CD14-positive monocyte (primary cell): ENCODE measurements at regions not wholly inside any gene's neighbourhood (a gene's known extent, or its start where the extent isn't known, plus 50 kb on each side); places are given as distances from the start of the nearest gene placed in this dataset.

Experiments used
- DNase-seq, 3 donors: peaks; one replicate each; pipeline ENCODE4 v3.0.0-alpha.2; 2011 to 2022
- H2AFZ ChIP-seq: 2 replicates; pipeline ENCODE4 v1.6.0; 2012; ENCODE audit warnings: mild to moderate bottlenecking, low read depth, low read length, inconsistent platforms; ENCODE audit not compliant: insufficient read depth, poor library complexity, severe bottlenecking
- H3K27ac ChIP-seq, 2 donors: 1 replicate in 1 of 2; 2 replicates in 1 of 2; pipeline ENCODE4 v1.5.1; 2012 to 2013; ENCODE audit warnings: low read length in 2 of 2, control low read depth in 1 of 2, inconsistent platforms in 1 of 2, low read depth in 1 of 2, mild to moderate bottlenecking in 1 of 2
- H3K27me3 ChIP-seq, 2 donors: one replicate each; pipeline versions ENCODE4 v1.6.0 to v1.6.1; 2011 to 2013; ENCODE audit warnings: low read length in 2 of 2; ENCODE audit not compliant: control insufficient read depth in 2 of 2, insufficient read depth in 2 of 2
- H3K36me3 ChIP-seq, 2 donors: replicated peaks in 1 of 2; 1 replicate in 1 of 2; 2 replicates in 1 of 2; pipeline versions ENCODE4 v1.5.1 to v1.6.1; 2012 to 2013; ENCODE audit warnings: low read length in 2 of 2, control low read depth in 1 of 2, inconsistent platforms in 1 of 2, mild to moderate bottlenecking in 1 of 2; ENCODE audit not compliant: insufficient read depth in 2 of 2, control insufficient read depth in 1 of 2
- H3K4me1 ChIP-seq, 2 donors: 1 replicate in 1 of 2; 2 replicates in 1 of 2; pipeline versions ENCODE4 v1.5.1 to v1.6.1; 2012 to 2013; ENCODE audit warnings: low read length in 2 of 2, control low read depth in 1 of 2, inconsistent platforms in 1 of 2, mild to moderate bottlenecking in 1 of 2, moderate library complexity in 1 of 2; ENCODE audit not compliant: insufficient read depth in 2 of 2, control insufficient read depth in 1 of 2
- H3K4me2 ChIP-seq: replicated peaks from 2 replicates; pipeline ENCODE3; 2012; ENCODE audit warnings: low read length, moderate library complexity, mild to moderate bottlenecking; ENCODE audit not compliant: poor library complexity, severe bottlenecking; ENCODE audit errors: extremely low read depth
- H3K4me3 ChIP-seq, 3 experiments: fragments of 200-600 bp in 1 of 3; sonication (generic) in 1 of 3; replicated peaks in 1 of 3; 1 replicate in 2 of 3; 2 replicates in 1 of 3; pipeline ENCODE4 v1.5.1; 2011 to 2013; ENCODE audit warnings: low read length in 3 of 3, mild to moderate bottlenecking in 3 of 3, control low read depth in 2 of 3, low read depth in 2 of 3, inconsistent platforms in 1 of 3, moderate library complexity in 1 of 3
- H3K79me2 ChIP-seq: 2 replicates; pipeline ENCODE4 v1.6.0; 2012; ENCODE audit warnings: mild to moderate bottlenecking, control low read depth, inconsistent platforms, low read length, moderate library complexity; ENCODE audit not compliant: insufficient read depth
- H3K9ac ChIP-seq: 2 replicates; pipeline ENCODE4 v1.6.0; 2017; ENCODE audit warnings: low read length, mild to moderate bottlenecking; ENCODE audit not compliant: insufficient read depth, poor library complexity, severe bottlenecking
- H3K9me3 ChIP-seq, 2 donors: replicated peaks in 1 of 2; 1 replicate in 1 of 2; 2 replicates in 1 of 2; pipeline versions ENCODE4 v1.5.1 to v1.6.1; 2012 to 2013; ENCODE audit warnings: low read length in 2 of 2, control low read depth in 1 of 2; ENCODE audit not compliant: control insufficient read depth in 1 of 2, insufficient read depth in 1 of 2
- H4K20me1 ChIP-seq: 2 replicates; pipeline ENCODE4 v1.6.0; 2012; ENCODE audit warnings: mild to moderate bottlenecking, low read length, control low read depth, moderate library complexity; ENCODE audit not compliant: insufficient read depth
- H3K27ac Mint-ChIP-seq, 7 donors: one replicate each; pipeline ENCODE4 v1.8.0; 2020; ENCODE audit warnings: mild to moderate bottlenecking in 7 of 7, mixed read lengths in 7 of 7, moderate library complexity in 6 of 7, inconsistent platforms in 2 of 7
- H3K27me3 Mint-ChIP-seq, 3 donors: one replicate each; pipeline ENCODE4 v1.8.0; 2021 to 2022; ENCODE audit warnings: low read depth in 3 of 3, mild to moderate bottlenecking in 3 of 3, mixed read lengths in 3 of 3, moderate library complexity in 3 of 3, inconsistent platforms in 1 of 3
- H3K36me3 Mint-ChIP-seq, 2 donors: one replicate each; pipeline ENCODE4 v1.8.0; 2020; ENCODE audit warnings: mixed read lengths in 2 of 2, inconsistent platforms in 1 of 2, mild to moderate bottlenecking in 1 of 2
- H3K4me1 Mint-ChIP-seq: one replicate; pipeline ENCODE4 v1.8.0; 2020; ENCODE audit warnings: mild to moderate bottlenecking, mixed read lengths
- H3K4me3 Mint-ChIP-seq, 2 donors: one replicate each; pipeline ENCODE4 v1.8.0; 2020; ENCODE audit warnings: mild to moderate bottlenecking in 2 of 2, mixed read lengths in 2 of 2, moderate library complexity in 1 of 2
- H3K9me3 Mint-ChIP-seq, 7 donors: one replicate each; pipeline ENCODE4 v1.8.0; 2020 to 2022; ENCODE audit warnings: mixed read lengths in 7 of 7, mild to moderate bottlenecking in 6 of 7, moderate library complexity in 6 of 7, inconsistent platforms in 2 of 7
- WGBS: methylation state at CpG from one replicate; pipeline ENCODE4 v1.1.5; 2013; ENCODE audit warnings: missing lambda C conversion rate; ENCODE audit not compliant: insufficient coverage; 5-methylcytosine and 5-hydroxymethylcytosine counted together
- intact Hi-C, 2 donors: fragments of 100-400 bp; cut with micrococcal nuclease; formaldehyde crosslinking; loops; one replicate each; pipeline versions ENCODE4 v1.15.0 to v1.15.1; 2023
- TF ChIP-seq, protein P1 (sequence below): fragments of 200-600 bp; IDR thresholded peaks from one replicate; pipeline ENCODE4 v1.8.0; 2022; ENCODE audit warnings: antibody characterized with exemption, mild to moderate bottlenecking

DNA sequence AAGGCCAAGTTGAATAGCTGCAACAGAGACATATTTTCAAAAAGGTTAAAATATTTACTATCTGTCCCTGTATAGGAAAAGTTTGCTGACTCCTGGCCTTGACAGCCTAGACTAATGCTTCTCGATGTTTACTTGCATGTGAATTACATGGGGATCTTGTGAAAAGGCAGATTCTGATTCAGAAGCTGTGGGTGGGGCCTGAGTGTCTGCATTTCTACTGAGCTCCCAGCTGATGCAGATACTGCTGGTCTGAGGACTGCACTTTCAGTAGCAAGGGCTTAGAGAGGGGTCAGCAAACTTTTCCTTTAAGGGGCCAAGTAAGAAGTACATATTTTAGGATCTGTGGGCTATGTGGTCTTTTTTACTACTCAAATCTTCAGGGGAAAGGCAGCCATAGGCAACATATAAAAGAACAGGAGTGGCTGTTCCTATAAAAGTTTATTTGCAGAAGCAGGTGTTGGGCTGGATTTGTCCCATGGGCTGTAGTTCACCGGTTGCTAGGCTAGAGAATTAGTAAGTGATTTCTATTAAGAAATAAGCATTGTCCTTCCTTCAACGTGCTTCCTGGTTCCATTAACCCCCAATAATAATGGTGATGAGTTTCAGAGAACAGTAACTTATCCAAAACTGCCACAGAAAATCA, 97.2 kb upstream of the PDE5A start:
- Histone ChIP-seq H3K79me2 (no peaks in the 10 kb centered on the region), H3K36me3 (no peaks in the 10 kb centered on the region), H4K20me1 (no peaks in the 10 kb centered on the region), H3K27ac (no peak overlapping the region), H3K9ac (no peak overlapping the region), H3K4me3 (no peak overlapping the region), H3K27me3 (no peaks in the 10 kb centered on the region), H2AFZ (no peak overlapping the region), H3K4me1 (no peaks in the 10 kb centered on the region), H3K4me2 (no peak overlapping the region), H3K9me3 (no peaks in the 10 kb centered on the region)
- DNase-seq: no peak
- no peak overlapping the region for H3K4me3 Mint-ChIP-seq
- H3K27ac Mint-ChIP-seq: no peak overlapping the region
- H3K36me3 Mint-ChIP-seq: no peaks in the 10 kb centered on the region
- H3K27me3 Mint-ChIP-seq: peaks cover 0 to 1% (median 0%) of the 10 kb centered on the region in 3 donors
- 73% methylated on average over 1 of the region's 3 CpGs for WGBS
- H3K9me3 Mint-ChIP-seq: peaks cover 0 to 7% (median 0%) of the 10 kb centered on the region in 7 donors
- intact Hi-C loops: no loop called here
- no peaks in the 10 kb centered on the region for H3K4me1 Mint-ChIP-seq
- TF ChIP-seq, protein P1, sequence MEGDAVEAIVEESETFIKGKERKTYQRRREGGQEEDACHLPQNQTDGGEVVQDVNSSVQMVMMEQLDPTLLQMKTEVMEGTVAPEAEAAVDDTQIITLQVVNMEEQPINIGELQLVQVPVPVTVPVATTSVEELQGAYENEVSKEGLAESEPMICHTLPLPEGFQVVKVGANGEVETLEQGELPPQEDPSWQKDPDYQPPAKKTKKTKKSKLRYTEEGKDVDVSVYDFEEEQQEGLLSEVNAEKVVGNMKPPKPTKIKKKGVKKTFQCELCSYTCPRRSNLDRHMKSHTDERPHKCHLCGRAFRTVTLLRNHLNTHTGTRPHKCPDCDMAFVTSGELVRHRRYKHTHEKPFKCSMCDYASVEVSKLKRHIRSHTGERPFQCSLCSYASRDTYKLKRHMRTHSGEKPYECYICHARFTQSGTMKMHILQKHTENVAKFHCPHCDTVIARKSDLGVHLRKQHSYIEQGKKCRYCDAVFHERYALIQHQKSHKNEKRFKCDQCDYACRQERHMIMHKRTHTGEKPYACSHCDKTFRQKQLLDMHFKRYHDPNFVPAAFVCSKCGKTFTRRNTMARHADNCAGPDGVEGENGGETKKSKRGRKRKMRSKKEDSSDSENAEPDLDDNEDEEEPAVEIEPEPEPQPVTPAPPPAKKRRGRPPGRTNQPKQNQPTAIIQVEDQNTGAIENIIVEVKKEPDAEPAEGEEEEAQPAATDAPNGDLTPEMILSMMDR: no peak

- Mint-ChIP-seq H3K36me3 (no peaks in the 10 kb centered on the region), H3K27me3 (peaks cover 0 to 1% (median 0%) of the 10 kb centered on the region in 3 donors), H3K4me1 (no peaks in the 10 kb centered on the region), H3K4me3 (no peak overlapping the region), H3K9me3 (peaks cover 0 to 7% (median 0%) of the 10 kb centered on the region in 7 donors), H3K27ac (no peak overlapping the region)
- DNase-seq: no peak
- Histone ChIP-seq H3K4me1 (no peaks in the 10 kb centered on the region), H3K27ac (no peak overlapping the region), H3K79me2 (no peaks in the 10 kb centered on the region), H3K4me3 (no peak overlapping the region), H3K36me3 (no peaks in the 10 kb centered on the region), H3K27me3 (no peaks in the 10 kb centered on the region), H3K9ac (no peak overlapping the region), H2AFZ (no peak overlapping the region), H3K9me3 (peaks cover 0 to 1% of the 10 kb centered on the region in 2 donors), H4K20me1 (no peaks in the 10 kb centered on the region), H3K4me2 (no peak overlapping the region)
- 93% methylated on average over 6 of the region's 6 CpGs for WGBS
- intact Hi-C loops: no loop called here
- TF ChIP-seq, protein P1: no peak
Measured at GRCh38 chr4:119725011-119725410, 96.4 kb upstream of the PDE5A start.
